ENCODE measurements at regions not wholly inside any gene's neighbourhood (a gene's known extent, or its start where the extent isn't known, plus 50 kb on each side); places are given as distances from the start of the nearest gene placed in this dataset.
"Not testable (repeated sequence)": the region's sequence is repeated elsewhere in the genome, so short reads cannot be mapped to it uniquely, and the experiment has no call there.

GRCh38 chr16:16672180-16672812, 293.4 kb downstream of the NPIPA7 start:
- H3K4me3 ChIP-seq (replicated peaks in 1 of 2; ENCODE audit: low read depth in 2 of 2, low read length in 2 of 2); DNase-seq (ENCODE audit: low read depth in 2 of 2): not testable (repeated sequence)

GRCh38 chr16:16674820-16675219, 295.9 kb downstream of the NPIPA7 start:
- H3K4me3 ChIP-seq (replicated peaks in 1 of 2; ENCODE audit: low read depth in 2 of 2, low read length in 2 of 2); DNase-seq (ENCODE audit: low read depth in 2 of 2): not testable (repeated sequence)

- H3K4me3 ChIP-seq (replicated peaks in 1 of 2; ENCODE audit: low read depth in 2 of 2, low read length in 2 of 2); DNase-seq (ENCODE audit: low read depth in 2 of 2): not testable (repeated sequence)
These were observed 342.9 kb downstream of the NPIPA7 start for GRCh38 chr16:16721849-16722248.

GRCh38 chr16:16722666-16723065, 343.7 kb downstream of the NPIPA7 start:
- not testable (repeated sequence) for H3K4me3 ChIP-seq (replicated peaks in 1 of 2; ENCODE audit: low read depth in 2 of 2, low read length in 2 of 2); DNase-seq (ENCODE audit: low read depth in 2 of 2)

DNA sequence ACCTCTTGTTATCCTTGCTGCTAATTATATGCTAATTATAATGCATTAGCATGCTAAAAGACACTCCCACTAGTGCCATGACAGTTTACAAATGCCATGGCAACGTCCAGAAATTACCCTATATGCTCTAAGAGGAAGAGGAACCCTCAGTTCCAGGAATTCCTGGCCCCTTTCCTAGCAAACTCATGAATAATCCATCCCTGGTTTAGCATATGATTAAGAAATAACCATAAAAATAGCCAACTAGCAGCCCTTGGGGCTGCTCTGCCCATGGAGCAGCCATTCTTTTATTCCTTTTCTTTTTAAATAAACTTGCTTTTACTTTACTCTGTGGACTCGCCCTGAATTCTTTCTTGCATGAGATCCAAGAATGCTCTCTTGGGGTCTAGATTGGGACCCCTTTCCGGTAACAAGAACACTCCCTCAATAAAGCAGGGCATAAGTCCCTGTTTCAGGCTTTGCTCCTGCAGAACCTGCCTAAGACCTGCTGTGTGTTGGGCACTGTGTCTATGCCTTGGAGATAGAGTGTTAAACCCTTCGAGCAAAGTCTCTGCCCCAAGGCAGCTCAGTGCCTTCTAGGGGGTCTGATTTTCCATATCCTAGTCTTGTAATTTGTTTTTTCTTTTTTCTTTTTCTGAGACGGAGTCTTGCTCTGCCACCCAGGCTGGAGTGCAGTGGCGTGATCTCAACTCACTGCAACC, 345.0 kb downstream of the NPIPA7 start:
- H3K4me3 ChIP-seq (replicated peaks in 1 of 2; ENCODE audit: low read depth in 2 of 2, low read length in 2 of 2); DNase-seq (ENCODE audit: low read depth in 2 of 2): not testable (repeated sequence)

DNA sequence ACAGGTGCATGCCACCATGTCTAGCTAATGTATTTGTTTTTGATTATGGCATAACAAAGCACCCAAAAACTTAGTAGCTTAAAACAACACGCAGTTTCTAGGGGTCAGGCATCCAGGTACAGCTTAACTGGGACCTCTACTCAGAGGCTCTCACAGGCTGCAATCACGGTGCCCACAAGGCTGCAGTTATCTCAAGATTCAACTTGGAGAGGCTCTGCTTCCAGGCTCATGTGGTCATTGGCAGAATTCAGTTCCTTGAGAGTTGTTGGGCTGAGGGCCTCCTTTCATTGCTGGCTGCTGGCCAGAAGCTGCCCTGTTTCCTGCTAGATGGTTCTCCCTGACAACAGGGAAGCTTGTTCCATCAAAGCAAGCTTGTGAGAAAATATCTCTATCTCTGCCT, 348.1 kb downstream of the NPIPA7 start:
- H3K4me3 ChIP-seq (replicated peaks in 1 of 2; ENCODE audit: low read depth in 2 of 2, low read length in 2 of 2); DNase-seq (ENCODE audit: low read depth in 2 of 2): not testable (repeated sequence)

GRCh38 chr16:16742573-16742972, 363.6 kb downstream of the NPIPA7 start:
- H3K4me3 ChIP-seq (replicated peaks in 1 of 2; ENCODE audit: low read depth in 2 of 2, low read length in 2 of 2); DNase-seq (ENCODE audit: low read depth in 2 of 2): not testable (repeated sequence)

DNA sequence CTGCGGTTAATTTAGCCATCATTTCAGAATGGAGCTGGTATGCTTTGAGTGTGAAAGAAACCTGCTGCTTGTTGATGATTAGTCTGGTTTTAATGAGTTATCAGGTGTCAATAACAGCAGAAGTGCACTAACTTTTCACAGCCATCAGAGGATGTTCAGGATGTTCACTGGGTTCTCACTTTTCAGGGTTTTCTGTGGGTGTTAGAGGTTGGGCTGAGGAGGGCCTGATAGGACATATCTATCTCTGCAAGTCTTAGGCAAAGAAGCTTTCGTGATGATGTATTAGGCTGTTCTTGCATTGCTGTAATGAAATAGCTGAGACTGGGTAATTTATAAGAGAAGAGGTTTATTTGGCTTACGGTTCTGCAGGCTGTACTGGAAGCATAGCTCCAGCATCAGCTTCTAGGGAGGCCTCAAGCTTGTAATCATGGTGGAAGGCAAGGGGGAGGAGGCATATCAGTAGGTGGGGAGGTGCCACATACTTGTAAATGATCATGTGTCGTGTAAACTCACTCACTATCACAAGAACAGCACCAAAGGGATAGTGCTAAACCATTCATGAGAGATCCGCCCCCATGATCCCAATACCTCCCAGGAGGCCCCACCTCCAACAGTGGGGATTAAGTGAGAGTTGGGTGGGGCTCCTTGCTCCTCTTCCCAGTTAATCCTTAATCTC, 376.2 kb downstream of the NPIPA7 start:
- DNase-seq (ENCODE audit: low read depth in 2 of 2); H3K4me3 ChIP-seq (replicated peaks in 1 of 2; ENCODE audit: low read depth in 2 of 2, low read length in 2 of 2): not testable (repeated sequence)

DNA sequence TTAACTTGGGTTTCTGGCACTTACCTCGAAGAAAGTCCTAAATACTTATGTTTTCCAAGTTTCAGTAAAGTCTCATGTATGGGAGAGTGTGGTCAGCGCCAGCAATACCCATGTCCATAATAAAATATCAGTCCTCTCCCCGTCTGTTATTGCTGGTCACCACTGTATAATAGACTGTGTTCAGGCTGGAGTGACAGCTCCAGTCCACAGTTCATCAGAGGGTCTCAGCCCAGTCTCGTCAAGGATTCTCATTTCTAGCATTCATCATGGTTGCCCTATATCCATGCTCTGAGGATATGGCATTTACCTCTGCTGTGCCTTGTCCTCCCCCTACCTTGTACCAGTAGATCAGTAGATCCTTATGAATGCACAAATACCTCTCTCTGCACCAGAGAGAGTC, 384.5 kb downstream of the NPIPA7 start:
- H3K4me3 ChIP-seq (replicated peaks in 1 of 2; ENCODE audit: low read depth in 2 of 2, low read length in 2 of 2) = no peak overlapping the region
- TF ChIP-seq, protein P1, sequence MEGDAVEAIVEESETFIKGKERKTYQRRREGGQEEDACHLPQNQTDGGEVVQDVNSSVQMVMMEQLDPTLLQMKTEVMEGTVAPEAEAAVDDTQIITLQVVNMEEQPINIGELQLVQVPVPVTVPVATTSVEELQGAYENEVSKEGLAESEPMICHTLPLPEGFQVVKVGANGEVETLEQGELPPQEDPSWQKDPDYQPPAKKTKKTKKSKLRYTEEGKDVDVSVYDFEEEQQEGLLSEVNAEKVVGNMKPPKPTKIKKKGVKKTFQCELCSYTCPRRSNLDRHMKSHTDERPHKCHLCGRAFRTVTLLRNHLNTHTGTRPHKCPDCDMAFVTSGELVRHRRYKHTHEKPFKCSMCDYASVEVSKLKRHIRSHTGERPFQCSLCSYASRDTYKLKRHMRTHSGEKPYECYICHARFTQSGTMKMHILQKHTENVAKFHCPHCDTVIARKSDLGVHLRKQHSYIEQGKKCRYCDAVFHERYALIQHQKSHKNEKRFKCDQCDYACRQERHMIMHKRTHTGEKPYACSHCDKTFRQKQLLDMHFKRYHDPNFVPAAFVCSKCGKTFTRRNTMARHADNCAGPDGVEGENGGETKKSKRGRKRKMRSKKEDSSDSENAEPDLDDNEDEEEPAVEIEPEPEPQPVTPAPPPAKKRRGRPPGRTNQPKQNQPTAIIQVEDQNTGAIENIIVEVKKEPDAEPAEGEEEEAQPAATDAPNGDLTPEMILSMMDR (IDR thresholded peaks at IDR 0.05; ENCODE audit: low read depth, low read length) = no peak
- DNase-seq (ENCODE audit: low read depth in 2 of 2) = no peak

GRCh38 chr16:16770717-16771116, 391.8 kb downstream of the NPIPA7 start:
- not testable (repeated sequence) for DNase-seq (ENCODE audit: low read depth in 2 of 2); H3K4me3 ChIP-seq (replicated peaks in 1 of 2; ENCODE audit: low read depth in 2 of 2, low read length in 2 of 2)

DNA sequence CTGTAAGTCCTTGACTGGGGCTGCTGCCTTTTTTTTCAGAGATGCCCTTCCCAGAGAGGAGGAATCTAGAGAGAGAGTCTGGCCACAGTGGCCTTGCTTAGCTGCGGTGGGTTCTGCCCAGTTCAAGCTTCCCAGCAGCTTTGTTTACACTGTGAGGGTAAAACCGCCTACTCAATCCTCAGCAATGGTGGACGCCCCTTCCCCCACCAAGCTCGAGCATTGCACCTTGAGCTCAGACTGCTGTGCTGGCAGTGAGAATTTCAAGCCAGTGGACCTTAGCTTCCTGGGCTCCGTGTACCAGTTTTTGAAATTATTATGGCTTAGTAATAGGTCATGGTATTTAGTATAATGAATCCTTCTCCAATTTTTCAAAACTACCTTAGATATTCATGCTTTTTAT, 395.4 kb downstream of the NPIPA7 start:
- DNase-seq (ENCODE audit: low read depth in 2 of 2) = no peak
- H3K4me3 ChIP-seq (replicated peaks in 1 of 2; ENCODE audit: low read depth in 2 of 2, low read length in 2 of 2) = no peak overlapping the region
- TF ChIP-seq, protein P1 (IDR thresholded peaks at IDR 0.05; ENCODE audit: low read depth, low read length) = no peak
